Peyer's patch (tissue), 4 donors: ENCODE measurements at regions not wholly inside any gene's neighbourhood (a gene's known extent, or its start where the extent isn't known, plus 50 kb on each side); places are given as distances from the start of the nearest gene placed in this dataset.

ENCODE experiments used
- DNase-seq, 3 donors: peaks; one replicate each; pipeline ENCODE4 v3.0.0-alpha.2; 2017 to 2019
- H3K27ac ChIP-seq, 4 donors: fragments of 200-600 bp; sonication (generic); one replicate each; pipeline ENCODE4 v1.5.1; 2016 to 2019
- H3K27me3 ChIP-seq, 2 donors: fragments of 200-600 bp; sonication (generic); one replicate each; pipeline ENCODE4 v1.5.1; 2019
- H3K36me3 ChIP-seq, 3 donors: fragments of 200-600 bp; sonication (generic); one replicate each; pipeline ENCODE4 v1.5.1; 2016 to 2019
- H3K4me1 ChIP-seq, 4 donors: fragments of 200-600 bp; sonication (generic); one replicate each; pipeline ENCODE4 v1.5.1; 2016 to 2019
- H3K4me3 ChIP-seq, 4 donors: fragments of 200-600 bp; sonication (generic); 1 replicate in 3 of 4; 2 replicates in 1 of 4; pipeline ENCODE4 v1.5.1; 2016 to 2019; ENCODE audit warnings: mild to moderate bottlenecking in 1 of 4
- H3K9me3 ChIP-seq, 4 donors: fragments of 200-600 bp; sonication (generic); one replicate each; pipeline ENCODE4 v1.5.1; 2016 to 2019; ENCODE audit warnings: mild to moderate bottlenecking in 1 of 4
- POLR2A ChIP-seq, 2 donors: fragments of 450-650 bp; IDR thresholded peaks; one replicate each; pipeline ENCODE4 v1.5.1; 2017; ENCODE audit warnings: antibody characterized with exemption in 2 of 2, mild to moderate bottlenecking in 2 of 2, moderate library complexity in 2 of 2
- TF ChIP-seq, protein P1 (sequence below), 6 experiments: fragments of 450-650 bp in 4 of 6; fragments of 200-600 bp in 2 of 6; sonication (generic) in 1 of 6; IDR thresholded peaks; one replicate each; pipeline ENCODE4 v1.5.1; 2017 to 2019; ENCODE audit warnings: antibody characterized with exemption in 6 of 6, mild to moderate bottlenecking in 3 of 6, moderate library complexity in 1 of 6

DNA sequence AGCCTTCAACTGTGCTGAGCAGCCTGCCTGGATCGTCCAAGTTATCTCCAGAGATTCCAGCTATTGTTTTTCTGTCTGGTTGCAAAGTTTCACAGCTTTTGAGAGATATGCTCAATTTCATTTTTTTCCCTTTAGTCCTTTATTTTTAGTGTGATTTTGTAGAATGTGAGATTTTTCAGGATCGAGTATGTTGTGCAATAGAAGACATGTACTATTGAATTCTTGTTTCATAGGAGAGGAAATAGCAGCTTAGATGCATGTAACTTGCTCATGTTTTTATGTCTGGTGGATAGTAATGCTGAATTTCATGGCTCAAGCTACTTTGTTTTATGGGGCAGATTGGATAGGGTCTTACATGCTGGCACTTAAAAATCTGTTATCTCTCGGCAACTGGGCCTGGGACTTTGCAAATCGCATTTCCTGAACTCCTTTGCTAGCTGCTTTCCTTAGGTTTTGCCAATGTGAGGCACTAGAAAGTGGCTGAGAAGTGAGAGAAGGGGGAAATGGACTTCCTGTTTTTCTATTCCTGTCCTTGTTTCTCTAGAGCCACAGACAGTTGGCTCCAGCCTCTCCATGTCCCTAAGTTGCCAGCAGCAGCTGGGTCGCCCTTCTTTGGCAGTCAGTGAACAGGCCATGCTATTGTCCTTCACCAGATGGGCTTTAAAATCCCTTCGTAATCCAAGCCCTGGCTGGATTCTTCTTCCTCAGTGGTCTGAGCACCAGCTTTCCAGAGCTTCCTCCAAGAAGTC lies 101.4 kb upstream of the PDE4B start:
- H3K36me3 ChIP-seq = no peaks in the 10 kb centered on the region
- no peaks in the 10 kb centered on the region for H3K9me3 ChIP-seq
- H3K4me3 ChIP-seq = no peak overlapping the region
- peaks cover 0 to 12% (median 0%) of the 10 kb centered on the region in 4 donors for H3K4me1 ChIP-seq
- TF ChIP-seq POLR2A (IDR thresholded peaks at IDR 0.05) = no peak
- TF ChIP-seq, protein P1, sequence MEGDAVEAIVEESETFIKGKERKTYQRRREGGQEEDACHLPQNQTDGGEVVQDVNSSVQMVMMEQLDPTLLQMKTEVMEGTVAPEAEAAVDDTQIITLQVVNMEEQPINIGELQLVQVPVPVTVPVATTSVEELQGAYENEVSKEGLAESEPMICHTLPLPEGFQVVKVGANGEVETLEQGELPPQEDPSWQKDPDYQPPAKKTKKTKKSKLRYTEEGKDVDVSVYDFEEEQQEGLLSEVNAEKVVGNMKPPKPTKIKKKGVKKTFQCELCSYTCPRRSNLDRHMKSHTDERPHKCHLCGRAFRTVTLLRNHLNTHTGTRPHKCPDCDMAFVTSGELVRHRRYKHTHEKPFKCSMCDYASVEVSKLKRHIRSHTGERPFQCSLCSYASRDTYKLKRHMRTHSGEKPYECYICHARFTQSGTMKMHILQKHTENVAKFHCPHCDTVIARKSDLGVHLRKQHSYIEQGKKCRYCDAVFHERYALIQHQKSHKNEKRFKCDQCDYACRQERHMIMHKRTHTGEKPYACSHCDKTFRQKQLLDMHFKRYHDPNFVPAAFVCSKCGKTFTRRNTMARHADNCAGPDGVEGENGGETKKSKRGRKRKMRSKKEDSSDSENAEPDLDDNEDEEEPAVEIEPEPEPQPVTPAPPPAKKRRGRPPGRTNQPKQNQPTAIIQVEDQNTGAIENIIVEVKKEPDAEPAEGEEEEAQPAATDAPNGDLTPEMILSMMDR (IDR thresholded peaks at IDR 0.05) = no peak
- H3K27me3 ChIP-seq = no peaks in the 10 kb centered on the region
- DNase-seq = no peak
- no peak overlapping the region for H3K27ac ChIP-seq

DNA sequence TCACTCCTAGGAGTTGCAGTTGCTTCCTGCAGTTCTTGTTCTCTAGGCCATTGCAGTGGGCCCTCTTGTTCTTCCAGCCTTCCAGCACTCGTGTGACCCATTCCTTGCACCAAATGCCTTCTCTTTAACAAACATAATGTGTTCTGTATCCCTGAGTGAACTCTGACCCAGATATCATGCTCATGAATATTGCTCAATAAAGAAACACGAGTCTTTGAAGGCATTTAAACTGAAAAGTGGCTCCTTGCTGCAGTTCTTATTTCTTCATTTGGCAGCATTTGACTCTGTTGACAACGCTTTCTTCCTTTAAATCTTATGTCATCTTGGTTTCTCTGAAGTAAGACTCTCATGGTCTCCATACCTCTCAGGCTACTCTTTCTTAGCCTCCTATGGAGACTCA lies 100.7 kb upstream of the PDE4B start:
- DNase-seq = no peak
- TF ChIP-seq POLR2A (IDR thresholded peaks at IDR 0.05) = no peak
- TF ChIP-seq, protein P1 (IDR thresholded peaks at IDR 0.05) = no peak
- H3K36me3 ChIP-seq = no peaks in the 10 kb centered on the region

DNA sequence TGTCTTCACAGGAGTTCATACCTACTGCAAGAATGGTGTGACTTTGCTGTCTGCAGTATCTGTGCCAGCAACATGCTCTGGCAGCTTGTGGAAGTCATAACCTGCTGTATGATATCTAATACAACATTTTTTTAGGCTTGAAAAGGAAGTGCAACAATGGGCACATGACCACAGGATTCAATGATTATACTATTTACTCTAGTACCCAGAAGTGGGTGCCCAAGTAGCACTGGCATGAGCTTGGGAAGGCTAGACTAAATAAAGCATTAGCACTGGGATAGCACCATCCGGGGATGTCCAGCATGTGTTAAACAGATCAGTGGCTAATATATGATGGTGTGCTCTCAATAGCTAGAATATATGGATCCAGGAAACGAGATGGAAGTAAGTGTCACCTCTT lies 98.6 kb upstream of the PDE4B start:
- H3K9me3 ChIP-seq = no peaks in the 10 kb centered on the region
- TF ChIP-seq POLR2A (IDR thresholded peaks at IDR 0.05) = no peak
- TF ChIP-seq, protein P1 (IDR thresholded peaks at IDR 0.05) = no peak
- no peaks in the 10 kb centered on the region for H3K27me3 ChIP-seq
- no peak overlapping the region for H3K27ac ChIP-seq
- DNase-seq = no peak
- peaks cover 0 to 8% (median 0%) of the 10 kb centered on the region in 4 donors for H3K4me1 ChIP-seq
- H3K4me3 ChIP-seq = no peak overlapping the region
- no peaks in the 10 kb centered on the region for H3K36me3 ChIP-seq

More for the DNA sequence above, 100.7 kb upstream of the PDE4B start:
- H3K27ac ChIP-seq = no peak overlapping the region
- H3K27me3 ChIP-seq = no peaks in the 10 kb centered on the region
- no peaks in the 10 kb centered on the region for H3K9me3 ChIP-seq
- peaks cover 0 to 12% (median 0%) of the 10 kb centered on the region in 4 donors for H3K4me1 ChIP-seq
- H3K4me3 ChIP-seq = no peak overlapping the region

DNA sequence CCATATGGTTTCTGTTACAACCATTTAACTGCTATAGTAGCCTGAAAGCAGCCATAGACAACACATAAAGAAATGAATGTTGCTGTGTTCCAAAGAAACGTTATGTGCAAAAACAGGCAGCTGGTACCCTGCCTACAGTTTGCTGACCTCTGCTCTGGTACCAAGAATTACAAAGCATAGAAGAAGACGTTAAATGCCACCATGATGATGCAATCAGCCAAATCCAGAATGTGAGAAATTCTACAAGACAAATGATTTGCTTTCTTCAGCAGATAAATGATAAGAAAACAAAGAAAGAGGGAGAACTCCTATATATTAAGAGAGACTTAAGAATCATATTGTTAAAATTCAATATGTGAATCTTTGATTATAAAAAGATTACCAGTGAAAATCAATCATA lies 97.8 kb upstream of the PDE4B start:
- DNase-seq = no peak
- H3K36me3 ChIP-seq = no peaks in the 10 kb centered on the region
- H3K27ac ChIP-seq = no peak overlapping the region
- H3K4me1 ChIP-seq = peaks cover 0 to 8% (median 0%) of the 10 kb centered on the region in 4 donors
- TF ChIP-seq, protein P1 (IDR thresholded peaks at IDR 0.05) = no peak
- no peak for TF ChIP-seq POLR2A (IDR thresholded peaks at IDR 0.05)
- no peaks in the 10 kb centered on the region for H3K9me3 ChIP-seq
- no peaks in the 10 kb centered on the region for H3K27me3 ChIP-seq
- no peak overlapping the region for H3K4me3 ChIP-seq

DNA sequence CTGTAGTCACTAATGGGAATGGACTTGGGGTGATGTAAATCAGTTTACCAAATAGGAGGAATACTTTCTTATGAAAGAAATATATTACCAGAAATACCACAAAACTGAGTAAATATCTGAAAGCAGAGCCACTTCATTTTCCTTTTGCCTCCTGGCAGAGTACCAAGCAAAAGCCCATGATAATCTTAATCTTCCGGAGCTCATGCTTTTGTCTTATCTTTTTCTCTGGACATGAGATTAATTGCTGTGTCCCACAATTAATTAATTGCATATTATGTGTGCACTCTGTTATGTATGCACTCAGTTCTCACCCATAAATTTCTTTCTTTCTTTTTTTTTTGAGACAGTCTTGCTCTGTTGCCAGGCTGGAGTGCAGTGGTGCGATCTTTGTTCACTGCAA lies 94.1 kb upstream of the PDE4B start:
- no peak overlapping the region for H3K4me3 ChIP-seq
- no peaks in the 10 kb centered on the region for H3K36me3 ChIP-seq
- H3K27ac ChIP-seq = no peak overlapping the region
- no peaks in the 10 kb centered on the region for H3K9me3 ChIP-seq
- no peak for TF ChIP-seq POLR2A (IDR thresholded peaks at IDR 0.05)
- TF ChIP-seq, protein P1 (IDR thresholded peaks at IDR 0.05) = no peak
- no peaks in the 10 kb centered on the region for H3K27me3 ChIP-seq
- H3K4me1 ChIP-seq = no peaks in the 10 kb centered on the region
- DNase-seq = no peak
